ENCODE measurements at regions not wholly inside any gene's neighbourhood (a gene's known extent, or its start where the extent isn't known, plus 50 kb on each side); places are given as distances from the start of the nearest gene placed in this dataset.

DNA sequence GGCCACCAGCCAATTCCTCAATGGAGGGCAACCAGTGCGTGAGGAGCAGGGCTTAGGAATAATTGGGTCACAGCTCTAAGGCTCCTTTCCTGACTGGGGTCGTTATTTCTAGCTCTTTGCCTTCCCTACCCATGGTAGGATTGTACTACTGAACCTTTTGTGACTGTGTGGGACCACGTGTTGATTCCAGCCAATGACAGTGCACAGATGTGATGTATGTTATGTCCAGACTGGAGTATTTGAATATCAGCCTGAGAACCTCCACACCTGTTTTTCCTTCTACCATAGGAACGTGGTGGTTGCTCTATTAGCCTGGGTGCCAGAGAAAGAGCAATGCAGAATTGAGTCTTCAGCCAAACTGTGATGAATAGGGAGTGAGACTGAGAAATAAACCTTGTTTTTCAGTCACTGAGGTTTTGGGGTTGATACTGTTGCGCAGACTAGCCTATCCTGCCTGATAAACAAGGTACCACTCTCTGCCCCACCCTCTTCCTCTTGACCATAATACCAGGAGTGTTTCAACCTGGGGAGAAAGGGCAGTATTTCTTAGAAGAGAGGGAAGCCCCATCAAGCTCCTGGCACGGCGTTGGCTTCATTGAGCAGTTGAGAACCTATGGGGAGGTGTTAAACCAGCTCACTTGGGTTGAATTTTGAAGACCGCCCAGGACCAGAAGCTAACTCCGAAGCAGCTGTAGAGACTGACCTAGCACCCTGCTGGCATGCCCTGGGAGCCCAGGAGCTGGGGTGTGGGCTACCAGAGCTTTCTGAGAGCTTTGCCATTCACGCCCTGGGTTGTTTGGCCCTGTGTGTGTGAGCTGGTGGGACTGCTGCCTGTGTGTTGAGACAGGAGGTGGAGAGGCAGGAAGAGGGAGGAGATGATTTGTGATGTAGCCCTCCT lies 105.5 kb upstream of the BACH2 start:
- DNase-seq: peak; percentile 37

- DNase-seq: peak; percentile 57
Observed at GRCh38 chr6:90399970-90400369, 103.3 kb upstream of the BACH2 start.

DNA sequence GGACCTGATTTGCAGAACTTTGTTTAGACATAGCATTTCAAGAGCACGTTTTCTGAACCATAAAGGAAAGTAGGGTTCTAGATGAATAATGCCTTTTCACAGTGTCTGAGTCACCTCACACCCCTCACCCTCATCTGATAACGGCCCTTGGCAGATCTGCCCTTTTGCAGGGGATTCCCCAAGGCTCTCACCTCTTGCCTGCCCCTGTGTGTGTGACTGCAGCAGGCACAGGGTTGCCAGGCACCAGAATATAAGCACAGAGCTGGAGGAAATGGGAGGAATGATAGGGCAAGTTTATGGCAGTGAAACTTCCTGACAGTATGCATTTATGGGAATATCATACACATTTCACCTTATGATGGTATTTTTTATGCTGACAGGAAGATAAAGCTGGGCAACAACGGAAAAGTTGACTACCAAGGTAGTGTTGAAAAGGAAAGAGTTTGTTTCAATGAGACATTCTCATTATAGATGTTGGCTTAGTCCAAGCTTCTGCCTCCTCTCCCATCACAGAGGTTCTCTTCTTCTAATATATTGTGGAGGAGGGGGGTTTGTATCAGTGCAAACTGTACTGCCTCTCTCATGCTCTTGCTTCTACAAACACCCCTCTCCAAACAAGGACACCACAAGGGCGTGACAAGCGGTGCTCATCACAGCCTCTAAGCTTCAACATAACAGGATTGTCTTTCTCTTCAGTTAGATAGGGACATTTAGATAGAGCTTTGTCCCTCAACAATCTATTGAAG lies 101.5 kb upstream of the BACH2 start:
- DNase-seq: peak; percentile 92

DNA sequence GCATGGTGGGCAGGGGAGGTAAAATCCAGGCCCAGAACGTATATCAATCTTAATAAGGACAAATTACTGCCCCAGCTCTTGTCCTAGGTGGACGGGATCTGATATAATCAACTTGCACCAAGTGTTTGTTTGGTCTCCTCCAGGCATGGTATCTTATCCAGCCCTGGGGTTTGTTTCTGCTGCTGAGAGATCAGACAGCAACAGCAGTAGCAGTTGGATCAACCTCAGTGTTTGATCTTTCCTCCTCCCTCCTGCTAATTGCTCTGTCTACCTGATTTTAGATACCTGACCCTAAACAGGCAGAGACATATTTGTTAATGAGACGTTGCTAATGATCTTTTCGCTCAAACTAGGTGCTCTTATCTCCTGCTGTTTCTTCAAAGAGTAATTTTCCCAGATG lies 100.4 kb upstream of the BACH2 start:
- DNase-seq: no peak

DNA sequence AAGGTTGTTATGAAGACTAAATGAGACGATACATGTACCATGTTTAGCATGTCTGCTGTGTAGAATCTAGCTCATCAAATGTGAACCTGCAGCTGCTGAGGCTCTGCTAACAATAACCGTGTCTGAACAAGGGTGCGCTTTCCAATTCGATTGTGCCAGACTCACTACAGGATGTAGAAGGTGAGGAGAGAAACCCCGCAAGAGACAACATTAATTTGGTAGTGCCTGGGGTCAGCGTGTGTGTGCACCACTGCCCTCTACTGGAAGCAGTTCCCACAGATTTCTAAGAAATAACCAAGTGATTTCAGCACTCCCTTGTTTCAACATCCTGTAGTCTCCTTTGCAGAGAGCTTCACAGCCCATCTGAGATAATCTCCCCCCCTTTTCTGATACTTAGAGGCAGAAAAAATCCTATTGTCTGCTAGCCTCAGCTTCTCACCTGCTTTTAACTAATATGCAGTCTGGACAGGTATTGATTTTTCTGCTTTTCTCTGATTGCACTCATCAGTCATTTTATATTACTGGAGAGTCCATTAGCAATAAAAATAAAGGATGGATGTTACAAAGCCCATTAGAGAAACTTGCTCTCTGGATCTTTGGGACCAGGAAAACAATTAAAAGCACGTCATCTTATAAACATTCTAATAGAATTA lies 96.7 kb upstream of the BACH2 start:
- DNase-seq: peak; percentile 83

DNA sequence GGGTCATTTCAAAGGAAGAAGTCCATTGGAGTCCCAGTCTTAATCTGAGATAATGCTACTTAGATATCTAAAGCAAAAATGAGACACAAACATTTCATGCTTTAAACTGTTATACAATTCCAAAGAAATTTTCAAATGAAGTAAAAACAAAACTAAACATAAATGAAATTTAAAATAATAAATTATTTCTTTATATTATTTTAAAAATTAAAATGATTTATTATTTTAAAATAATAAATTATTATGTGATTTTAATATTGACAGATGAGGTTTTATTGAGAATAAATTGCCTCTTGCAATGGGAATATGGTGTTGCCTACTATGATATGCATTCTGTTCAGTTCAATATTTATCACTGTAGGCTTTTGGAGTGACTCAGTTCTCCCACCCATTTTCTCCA lies 93.7 kb upstream of the BACH2 start:
- no peak for DNase-seq

DNA sequence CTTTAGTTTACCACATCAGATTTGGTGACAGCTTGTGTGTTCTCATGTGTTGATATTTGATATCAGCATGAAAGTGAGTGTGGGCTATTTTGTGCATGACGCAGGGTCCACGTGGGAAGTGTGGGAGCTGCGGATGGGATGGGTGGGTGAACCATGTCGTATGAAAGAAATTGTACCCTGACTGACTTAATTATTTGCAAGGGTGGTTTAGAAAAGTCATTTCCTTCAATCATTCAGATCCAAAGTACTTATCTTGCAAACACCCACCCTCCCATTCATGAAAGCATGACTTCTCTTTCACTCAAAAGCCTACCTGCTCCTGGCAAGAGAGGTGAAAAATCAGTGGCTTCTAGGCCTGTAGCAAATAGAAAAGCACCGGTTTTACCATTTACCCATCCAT lies 91.8 kb upstream of the BACH2 start:
- peak; percentile 58 for DNase-seq

- no peak for DNase-seq
Observed at GRCh38 chr6:90387826-90388225, 91.2 kb upstream of the BACH2 start.

- no peak for DNase-seq
Observed at GRCh38 chr6:90387383-90387775, 90.7 kb upstream of the BACH2 start.

GRCh38 chr6:90386399-90387382 lies 90.0 kb upstream of the BACH2 start:
- no peak for DNase-seq

DNA sequence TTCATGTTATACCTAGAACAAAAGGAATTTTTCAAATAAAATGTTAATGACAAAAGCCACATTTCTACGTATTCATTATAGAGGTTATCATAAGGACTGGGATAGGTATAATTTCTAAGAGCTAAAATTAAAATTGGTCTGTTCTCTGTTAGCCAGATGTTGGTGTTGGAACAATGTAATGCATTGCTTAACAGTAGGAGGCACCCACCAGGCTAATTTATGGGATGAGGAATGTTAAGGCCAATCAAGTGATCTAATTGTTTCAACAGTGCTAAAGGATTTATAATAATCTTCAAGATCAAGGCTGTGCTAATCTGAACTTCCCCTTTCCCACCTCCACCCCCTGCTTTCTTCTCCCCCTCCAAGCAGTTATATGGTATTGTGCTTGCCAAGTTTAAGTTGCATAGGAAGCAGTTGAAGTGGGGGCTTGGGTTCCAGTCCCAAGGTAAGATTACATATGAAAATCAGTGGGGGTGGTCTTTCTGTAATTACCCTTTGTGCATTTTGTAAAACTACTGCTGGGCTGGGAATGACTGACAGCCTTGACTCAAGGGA lies 89.2 kb upstream of the BACH2 start:
- no peak for DNase-seq

GRCh38 chr6:90384720-90385119 lies 88.1 kb upstream of the BACH2 start:
- no peak for DNase-seq

DNA sequence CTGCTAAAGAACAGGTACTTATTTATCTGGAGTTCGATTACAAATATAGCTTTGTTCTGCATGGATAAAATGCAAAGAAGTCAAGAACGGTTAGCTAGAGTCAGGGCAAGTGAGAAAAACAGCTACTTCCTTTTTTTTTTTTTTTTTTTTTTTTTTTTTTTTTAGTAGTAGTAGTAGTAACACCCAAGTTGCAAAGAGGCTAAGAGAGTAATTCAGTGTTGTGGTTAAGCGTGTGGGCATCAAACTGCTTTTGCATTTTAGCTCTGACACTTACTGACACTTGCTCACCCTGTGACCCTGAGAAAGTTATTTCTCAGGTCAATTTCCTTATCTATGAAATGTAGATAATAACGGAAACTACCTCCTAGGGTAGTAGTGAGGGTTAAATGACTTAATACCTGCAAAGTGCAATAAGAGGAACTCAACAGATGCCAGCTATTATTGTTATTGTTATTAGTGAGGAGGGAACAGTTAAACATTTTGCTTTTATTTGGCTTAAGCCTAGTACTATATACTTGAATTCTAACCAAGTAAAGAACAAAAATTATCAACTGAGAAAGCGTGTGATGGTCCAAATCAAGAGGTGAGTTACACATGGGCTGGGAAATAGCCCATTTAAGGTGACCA lies 86.7 kb upstream of the BACH2 start:
- no peak for DNase-seq

DNA sequence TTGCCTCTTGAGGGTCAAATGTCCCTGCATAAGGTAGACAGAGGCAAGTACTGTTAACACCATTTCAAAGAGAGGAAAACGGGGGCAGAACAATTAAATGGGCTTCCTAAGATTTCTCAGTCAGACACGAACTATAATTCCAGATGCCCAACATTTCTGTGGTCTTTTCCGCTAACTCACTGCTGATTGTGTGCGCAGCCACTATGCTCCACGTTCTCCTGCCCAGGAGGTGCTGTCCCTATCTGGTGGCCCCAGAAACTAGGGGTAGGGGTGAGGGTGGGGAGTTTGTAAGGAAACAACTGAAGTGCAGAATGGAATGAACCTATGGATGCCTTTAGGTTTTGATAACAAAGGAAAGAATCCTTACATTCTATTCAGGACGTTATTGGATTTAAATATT lies 86.1 kb upstream of the BACH2 start:
- DNase-seq: no peak

- no peak for DNase-seq
Observed at GRCh38 chr6:90375681-90376439, 79.2 kb upstream of the BACH2 start.

DNA sequence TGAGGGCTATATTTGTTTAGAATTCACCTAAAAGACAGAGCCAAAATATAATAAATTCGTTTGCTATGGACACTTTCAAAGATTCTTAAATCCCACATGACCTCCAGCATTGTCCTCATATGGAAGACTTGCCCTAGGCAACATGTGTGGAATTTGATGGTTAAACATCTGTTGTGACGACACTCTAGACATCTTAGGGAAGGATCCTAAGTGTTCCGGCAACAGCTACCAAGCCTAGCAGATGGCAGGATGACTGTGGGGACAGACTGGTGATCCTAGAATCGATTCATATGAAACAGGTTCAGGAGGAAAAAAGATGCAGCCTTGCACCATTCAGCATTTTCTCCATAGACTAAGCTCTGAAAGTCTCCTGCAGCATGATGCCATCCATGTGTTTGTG lies 77.6 kb upstream of the BACH2 start:
- no peak for DNase-seq

DNA sequence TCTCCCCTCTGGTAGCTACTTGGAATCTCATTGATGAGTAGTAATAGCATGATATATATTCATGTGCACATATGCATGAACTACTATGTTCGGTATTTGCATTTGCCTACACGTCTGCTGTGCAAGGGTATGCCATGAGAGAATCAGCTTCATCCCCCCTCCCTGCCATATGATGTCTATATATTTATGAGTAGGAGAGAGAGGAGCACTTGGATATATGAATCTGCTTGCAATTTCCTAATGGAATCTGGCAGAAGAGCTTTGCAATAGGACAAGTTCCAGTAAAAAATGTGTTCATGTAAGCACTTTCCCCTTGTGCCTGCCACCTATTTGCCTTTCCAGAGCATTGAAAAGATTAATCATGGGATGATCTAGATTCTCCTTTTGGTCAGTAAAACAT lies 76.2 kb upstream of the BACH2 start:
- no peak for DNase-seq

DNA sequence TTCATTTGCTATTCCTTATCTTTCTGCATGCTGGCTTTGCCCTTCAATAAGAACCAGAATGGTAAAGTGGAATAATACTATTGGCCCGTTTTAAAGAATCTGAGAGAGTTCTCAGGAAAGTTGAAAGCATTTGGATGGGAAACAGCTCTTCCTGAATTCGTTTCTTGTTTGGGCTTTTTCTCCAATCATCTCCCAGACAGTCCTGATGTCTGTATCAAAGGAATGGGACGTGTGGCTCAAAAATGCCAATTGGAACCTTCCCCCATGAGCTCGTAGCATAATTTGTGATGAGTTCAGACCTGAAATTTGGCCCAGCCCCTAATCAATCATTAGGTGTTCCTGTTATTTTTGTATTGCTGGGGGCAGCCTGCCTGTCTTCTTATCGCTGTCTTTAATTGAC lies 75.8 kb upstream of the BACH2 start:
- no peak for DNase-seq

GRCh38 chr6:90370493-90370959 lies 73.9 kb upstream of the BACH2 start:
- no peak for DNase-seq

- DNase-seq: no peak
Observed at GRCh38 chr6:90369651-90370050, 73.0 kb upstream of the BACH2 start.

DNA sequence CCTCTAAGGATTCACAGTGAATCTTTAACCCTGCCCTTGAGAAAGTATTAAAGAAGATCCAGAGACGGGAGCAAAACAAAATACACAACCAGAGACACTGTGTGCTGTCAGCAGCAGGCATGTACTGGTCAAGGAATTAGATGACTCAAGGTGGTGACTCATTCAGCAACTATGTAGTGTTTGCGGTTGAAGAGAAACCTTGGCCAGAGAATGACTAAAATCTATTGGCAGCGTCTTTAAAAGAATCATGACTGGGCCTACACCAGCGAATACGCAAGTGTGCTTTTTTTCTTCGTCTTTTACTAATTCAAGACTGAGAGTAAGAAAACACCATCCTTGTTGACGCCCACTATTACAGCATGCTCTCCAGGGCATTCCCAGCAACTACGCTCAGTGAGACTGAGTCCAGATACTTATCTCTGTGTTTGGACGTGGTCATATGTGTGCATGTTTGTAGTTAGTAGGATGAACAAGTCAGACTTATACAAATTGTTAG lies 72.4 kb upstream of the BACH2 start:
- DNase-seq: peak; percentile 18

Measured in stimulated activated CD4-positive, alpha-beta T cell treated with anti-CD3 and anti-CD28 coated beads, Interleukin-15, amount 100 ng/mL, for 24 hours (primary cell).